Ovary (tissue), 3 donors: ENCODE measurements at regions not wholly inside any gene's neighbourhood (a gene's known extent, or its start where the extent isn't known, plus 50 kb on each side); places are given as distances from the start of the nearest gene placed in this dataset.

Experiments
- POLR2A ChIP-seq: fragments of 450-650 bp; IDR thresholded peaks from one replicate; pipeline ENCODE4 v1.6.1; 2017; ENCODE audit warnings: antibody characterized with exemption, mild to moderate bottlenecking, moderate library complexity
- TF ChIP-seq, protein P1 (sequence below), 3 donors: fragments of 450-650 bp in 2 of 3; fragments of 200-600 bp in 1 of 3; IDR thresholded peaks; one replicate each; pipeline versions ENCODE4 v1.5.1 to v1.8.0; 2016 to 2022; ENCODE audit warnings: antibody characterized with exemption in 3 of 3, mild to moderate bottlenecking in 1 of 3
- donor health status: DM: no; HTN: no; CAD: no.

DNA sequence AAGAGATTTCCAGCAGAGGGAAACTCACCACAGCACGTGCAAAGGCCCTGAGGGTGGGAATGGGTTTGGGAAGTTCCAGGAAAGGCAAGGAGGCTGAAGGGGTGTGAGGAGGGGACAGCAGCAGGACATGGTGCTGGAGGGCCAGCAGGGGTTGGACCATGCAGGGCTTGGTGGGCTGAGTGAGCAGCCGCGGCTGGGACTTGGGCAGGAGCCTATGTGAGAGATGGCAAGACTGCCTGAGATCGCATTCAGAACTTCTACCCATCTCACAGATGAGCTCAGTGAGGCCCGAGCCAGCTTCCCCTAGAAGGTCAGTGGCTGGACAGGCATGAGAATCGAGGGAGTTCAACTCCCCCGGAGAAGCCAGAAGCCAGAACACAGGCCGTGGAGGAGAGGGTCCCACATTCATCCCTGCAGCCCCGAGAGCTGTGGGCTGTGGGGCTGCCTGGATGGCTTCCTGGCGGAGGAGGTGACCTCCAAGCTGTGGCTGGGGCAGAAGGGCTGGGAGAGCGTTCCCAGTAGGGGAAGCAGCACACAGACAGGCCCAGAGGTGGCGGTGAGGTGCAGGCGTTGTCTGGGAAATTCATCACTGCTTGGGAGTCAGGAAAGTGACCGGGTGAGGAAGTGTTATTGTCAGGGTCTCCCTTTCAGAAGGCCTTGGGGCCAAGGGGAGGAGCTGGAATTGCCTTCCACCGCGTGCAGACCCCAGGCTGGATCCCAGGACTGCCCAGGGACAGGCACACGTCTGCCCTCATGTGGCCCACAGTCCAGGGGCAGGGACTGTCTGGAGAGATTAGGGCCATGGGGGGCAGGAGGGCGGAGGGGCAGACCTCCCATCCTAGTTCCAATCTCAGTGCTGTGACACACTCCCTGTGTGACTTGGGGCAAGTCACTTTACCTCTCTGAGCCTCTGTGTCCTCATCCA, 103.8 kb downstream of the CEBPB start:
- TF ChIP-seq, protein P1, sequence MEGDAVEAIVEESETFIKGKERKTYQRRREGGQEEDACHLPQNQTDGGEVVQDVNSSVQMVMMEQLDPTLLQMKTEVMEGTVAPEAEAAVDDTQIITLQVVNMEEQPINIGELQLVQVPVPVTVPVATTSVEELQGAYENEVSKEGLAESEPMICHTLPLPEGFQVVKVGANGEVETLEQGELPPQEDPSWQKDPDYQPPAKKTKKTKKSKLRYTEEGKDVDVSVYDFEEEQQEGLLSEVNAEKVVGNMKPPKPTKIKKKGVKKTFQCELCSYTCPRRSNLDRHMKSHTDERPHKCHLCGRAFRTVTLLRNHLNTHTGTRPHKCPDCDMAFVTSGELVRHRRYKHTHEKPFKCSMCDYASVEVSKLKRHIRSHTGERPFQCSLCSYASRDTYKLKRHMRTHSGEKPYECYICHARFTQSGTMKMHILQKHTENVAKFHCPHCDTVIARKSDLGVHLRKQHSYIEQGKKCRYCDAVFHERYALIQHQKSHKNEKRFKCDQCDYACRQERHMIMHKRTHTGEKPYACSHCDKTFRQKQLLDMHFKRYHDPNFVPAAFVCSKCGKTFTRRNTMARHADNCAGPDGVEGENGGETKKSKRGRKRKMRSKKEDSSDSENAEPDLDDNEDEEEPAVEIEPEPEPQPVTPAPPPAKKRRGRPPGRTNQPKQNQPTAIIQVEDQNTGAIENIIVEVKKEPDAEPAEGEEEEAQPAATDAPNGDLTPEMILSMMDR (IDR thresholded peaks at IDR 0.05) = no peak
- TF ChIP-seq POLR2A = no peak
